Nephron progenitor cell (in vitro differentiated cells): ENCODE measurements at regions not wholly inside any gene's neighbourhood (a gene's known extent, or its start where the extent isn't known, plus 50 kb on each side); places are given as distances from the start of the nearest gene placed in this dataset.

Experiments used
- DNase-seq: peaks from one replicate; pipeline ENCODE4 v3.0.0; 2021
- H3K27ac Mint-ChIP-seq: 2 replicates; pipeline ENCODE4 v1.8.0; 2021; ENCODE audit warnings: mild to moderate bottlenecking, moderate library complexity, mixed read lengths
- H3K27me3 Mint-ChIP-seq: 2 replicates; pipeline ENCODE4 v1.8.0; 2021; ENCODE audit warnings: mild to moderate bottlenecking, low read depth, mixed read lengths; ENCODE audit not compliant: poor library complexity
- H3K36me3 Mint-ChIP-seq: 2 replicates; pipeline ENCODE4 v1.8.0; 2021; ENCODE audit warnings: low read depth, mixed read lengths
- H3K4me1 Mint-ChIP-seq: 2 replicates; pipeline ENCODE4 v1.8.0; 2021; ENCODE audit warnings: mixed read lengths
- H3K4me3 Mint-ChIP-seq: 2 replicates; pipeline ENCODE4 v1.8.0; 2021; ENCODE audit warnings: mild to moderate bottlenecking, moderate library complexity, mixed read lengths
- H3K9me3 Mint-ChIP-seq: 2 replicates; pipeline ENCODE4 v1.8.0; 2021; ENCODE audit warnings: mild to moderate bottlenecking, moderate library complexity, mixed read lengths
- TF ChIP-seq, protein P1 (sequence below): fragments of 200-600 bp; sonication (generic); IDR thresholded peaks from 2 replicates; pipeline ENCODE4 v1.5.0; 2021; ENCODE audit warnings: antibody characterized with exemption

DNA sequence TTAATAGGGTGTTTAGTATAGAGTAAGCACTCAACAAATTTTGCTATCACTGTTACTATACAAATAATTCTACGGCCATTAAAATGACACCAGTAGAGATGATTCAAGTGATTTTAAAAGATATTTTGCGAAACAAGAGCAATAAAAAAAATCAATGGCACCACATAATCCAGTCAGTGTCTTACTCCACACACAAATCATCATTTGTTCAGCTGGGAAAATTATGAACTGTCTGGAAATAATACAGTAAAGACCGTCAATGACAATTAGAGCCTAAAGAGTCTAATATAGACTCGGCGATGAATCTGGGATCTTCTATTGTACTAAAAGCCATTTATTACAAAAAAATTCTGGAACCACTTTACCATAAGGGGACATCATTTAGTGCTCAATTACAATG is 270.5 kb downstream of the ARRDC4 start:
- H3K36me3 Mint-ChIP-seq = no peaks in the 10 kb centered on the region
- H3K9me3 Mint-ChIP-seq = peaks cover 4% of the 10 kb centered on the region
- peaks cover 8% of the 10 kb centered on the region for H3K27me3 Mint-ChIP-seq
- TF ChIP-seq, protein P1, sequence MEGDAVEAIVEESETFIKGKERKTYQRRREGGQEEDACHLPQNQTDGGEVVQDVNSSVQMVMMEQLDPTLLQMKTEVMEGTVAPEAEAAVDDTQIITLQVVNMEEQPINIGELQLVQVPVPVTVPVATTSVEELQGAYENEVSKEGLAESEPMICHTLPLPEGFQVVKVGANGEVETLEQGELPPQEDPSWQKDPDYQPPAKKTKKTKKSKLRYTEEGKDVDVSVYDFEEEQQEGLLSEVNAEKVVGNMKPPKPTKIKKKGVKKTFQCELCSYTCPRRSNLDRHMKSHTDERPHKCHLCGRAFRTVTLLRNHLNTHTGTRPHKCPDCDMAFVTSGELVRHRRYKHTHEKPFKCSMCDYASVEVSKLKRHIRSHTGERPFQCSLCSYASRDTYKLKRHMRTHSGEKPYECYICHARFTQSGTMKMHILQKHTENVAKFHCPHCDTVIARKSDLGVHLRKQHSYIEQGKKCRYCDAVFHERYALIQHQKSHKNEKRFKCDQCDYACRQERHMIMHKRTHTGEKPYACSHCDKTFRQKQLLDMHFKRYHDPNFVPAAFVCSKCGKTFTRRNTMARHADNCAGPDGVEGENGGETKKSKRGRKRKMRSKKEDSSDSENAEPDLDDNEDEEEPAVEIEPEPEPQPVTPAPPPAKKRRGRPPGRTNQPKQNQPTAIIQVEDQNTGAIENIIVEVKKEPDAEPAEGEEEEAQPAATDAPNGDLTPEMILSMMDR = no peak
- no peak for DNase-seq
- no peak overlapping the region for H3K4me3 Mint-ChIP-seq
- peaks cover 15% of the 10 kb centered on the region for H3K4me1 Mint-ChIP-seq
- no peak overlapping the region for H3K27ac Mint-ChIP-seq

DNA sequence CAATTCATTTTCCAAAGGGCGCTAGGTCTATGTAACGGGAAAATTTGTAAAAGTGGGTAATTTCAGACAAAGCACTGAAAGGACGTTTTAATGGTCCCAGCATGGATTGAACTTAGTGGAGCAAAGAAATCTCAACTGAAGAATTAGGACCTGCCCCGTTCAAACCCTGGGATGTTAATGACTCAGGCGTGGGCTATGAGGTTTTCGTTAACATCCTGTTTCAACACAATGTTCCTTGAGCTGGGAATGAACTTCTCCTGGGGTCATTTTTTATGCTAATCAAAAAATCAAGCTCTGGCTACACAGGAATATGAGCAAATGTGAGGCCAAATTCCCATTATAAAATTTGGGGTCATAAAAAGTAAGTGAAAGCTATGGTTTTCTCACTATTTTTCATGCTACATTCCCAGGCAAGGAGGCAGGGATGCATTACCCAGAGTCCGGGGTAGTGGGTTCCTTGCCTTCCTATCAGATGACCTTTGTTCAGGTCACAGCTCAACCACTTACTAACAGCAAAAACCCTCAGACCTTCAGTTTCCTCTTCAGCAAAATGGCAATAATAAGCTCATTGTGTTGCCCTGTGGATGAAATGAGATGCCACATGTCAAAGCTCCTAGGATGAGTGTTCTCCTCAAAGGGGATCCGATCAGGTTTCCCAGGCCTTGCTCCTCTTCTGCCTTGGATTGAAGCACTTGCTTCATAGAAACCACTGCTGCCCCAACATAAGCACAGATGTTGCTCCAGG is 271.4 kb downstream of the ARRDC4 start:
- Mint-ChIP-seq H3K4me1 (peaks cover 15% of the 10 kb centered on the region), H3K27me3 (peaks cover 4% of the 10 kb centered on the region), H3K4me3 (no peak overlapping the region), H3K9me3 (peaks cover 4% of the 10 kb centered on the region), H3K27ac (no peak overlapping the region), H3K36me3 (no peaks in the 10 kb centered on the region)
- no peak for DNase-seq
- TF ChIP-seq, protein P1 = no peak

GRCh38 chr15:98232761-98233160 is 272.3 kb downstream of the ARRDC4 start:
- Mint-ChIP-seq H3K4me1 (peaks cover 15% of the 10 kb centered on the region), H3K27ac (peak overlapping the region; percentile 40), H3K36me3 (no peaks in the 10 kb centered on the region), H3K27me3 (peaks cover 4% of the 10 kb centered on the region), H3K4me3 (no peak overlapping the region), H3K9me3 (peaks cover 4% of the 10 kb centered on the region)
- no peak for DNase-seq
- TF ChIP-seq, protein P1 = no peak

GRCh38 chr15:98233873-98234272 is 273.4 kb downstream of the ARRDC4 start:
- Mint-ChIP-seq H3K27me3 (peaks cover 4% of the 10 kb centered on the region), H3K36me3 (no peaks in the 10 kb centered on the region), H3K4me3 (no peak overlapping the region), H3K4me1 (peaks cover 11% of the 10 kb centered on the region), H3K27ac (no peak overlapping the region), H3K9me3 (peaks cover 4% of the 10 kb centered on the region)
- TF ChIP-seq, protein P1 = no peak
- DNase-seq = no peak

DNA sequence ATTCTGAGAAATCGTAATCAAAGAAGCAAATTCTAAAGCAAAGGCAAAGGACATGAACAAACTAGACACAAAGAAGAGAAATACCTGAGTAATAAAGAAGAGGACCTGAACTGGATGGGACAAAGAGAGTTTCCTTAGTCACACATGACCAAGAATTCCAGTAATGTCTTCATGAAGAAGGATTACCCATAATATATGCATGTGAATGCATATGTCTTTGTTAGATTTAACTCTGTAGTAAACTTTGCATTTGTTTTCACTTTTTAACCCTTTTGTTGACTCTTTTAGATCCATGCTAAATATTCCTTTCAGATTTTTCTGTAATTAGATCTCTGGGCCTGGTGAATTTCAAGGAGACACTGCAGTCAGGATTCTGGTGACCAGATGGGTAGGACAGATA is 279.8 kb downstream of the ARRDC4 start:
- peaks cover 4% of the 10 kb centered on the region for H3K27me3 Mint-ChIP-seq
- no peaks in the 10 kb centered on the region for H3K36me3 Mint-ChIP-seq
- no peak overlapping the region for H3K4me3 Mint-ChIP-seq
- H3K9me3 Mint-ChIP-seq = no peaks in the 10 kb centered on the region
- no peak for DNase-seq
- H3K27ac Mint-ChIP-seq = no peak overlapping the region
- no peaks in the 10 kb centered on the region for H3K4me1 Mint-ChIP-seq
- TF ChIP-seq, protein P1 = no peak

DNA sequence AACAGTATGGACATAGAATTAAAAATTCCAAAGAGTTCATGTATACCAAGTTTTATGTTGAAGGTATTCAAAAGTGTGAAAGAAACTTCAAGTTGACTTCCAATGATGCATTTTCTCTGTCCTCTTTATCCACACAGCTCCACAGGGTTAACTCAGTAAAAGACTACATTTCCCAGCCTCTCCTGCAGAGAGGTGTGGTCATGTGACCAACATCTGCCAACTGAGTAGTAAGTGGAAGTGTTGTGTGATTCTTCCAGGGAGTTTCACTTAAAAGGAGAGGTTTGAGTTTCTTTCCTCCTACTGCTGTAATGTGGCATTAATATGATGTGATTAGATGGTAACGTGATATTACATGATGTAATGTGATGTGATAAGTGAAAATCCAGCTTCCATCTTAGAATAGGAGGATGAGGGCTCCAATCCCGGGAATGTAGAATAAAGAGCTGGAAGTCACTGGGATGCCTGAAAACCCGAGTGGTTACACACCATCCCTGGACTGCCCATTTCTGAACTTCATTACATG is 280.6 kb downstream of the ARRDC4 start:
- no peak overlapping the region for H3K4me3 Mint-ChIP-seq
- no peaks in the 10 kb centered on the region for H3K4me1 Mint-ChIP-seq
- TF ChIP-seq, protein P1 = no peak
- no peak overlapping the region for H3K27ac Mint-ChIP-seq
- no peaks in the 10 kb centered on the region for H3K36me3 Mint-ChIP-seq
- H3K27me3 Mint-ChIP-seq = peaks cover 4% of the 10 kb centered on the region
- H3K9me3 Mint-ChIP-seq = no peaks in the 10 kb centered on the region
- DNase-seq = no peak
